Panc1 (cell line): ENCODE measurements at regions not wholly inside any gene's neighbourhood (a gene's known extent, or its start where the extent isn't known, plus 50 kb on each side); places are given as distances from the start of the nearest gene placed in this dataset.

Experiments used
- ATAC-seq: fragments of 200-7000 bp; cut with Tn5 transposase; 2 replicates; pipeline ENCODE4 v1.9.1; 2020; ENCODE audit warnings: mild to moderate bottlenecking, moderate library complexity
- BruUV-seq: library from RNA; stranded (reverse); fragments of 400-500 nt; replicated peaks from 2 replicates; lab custom pipeline; 2021; lab: Mats Ljungman, UMichigan
- CTCF ChIA-PET: fragments of 300-600 bp; sonication (Branson Sonifier 250); formaldehyde crosslinking; loops from one replicate; lab custom pipeline; 2022; ENCODE audit warnings: antibody characterized with exemption; lab: Charles Lee
- POLR2A ChIA-PET: fragments of 300-600 bp; sonication (Branson Sonifier 250); formaldehyde crosslinking; loops from one replicate; lab custom pipeline; 2022; ENCODE audit warnings: antibody characterized with exemption; lab: Charles Lee
- DNase-seq: peaks from one replicate; pipeline ENCODE4 v3.0.0-alpha.2; 2010; ENCODE audit warnings: low read depth, low spot score
- H3K27ac ChIP-seq: 2 replicates; pipeline ENCODE4 v1.5.1; 2011; ENCODE audit warnings: mild to moderate bottlenecking, low read length, inconsistent platforms
- H3K27me3 ChIP-seq: fragments of 200-500 bp; sonication (Bioruptor generic); 2 replicates; pipeline ENCODE4 v1.6.0; 2014; ENCODE audit warnings: low read length, inconsistent platforms; ENCODE audit not compliant: control insufficient read depth, insufficient read depth
- H3K36me3 ChIP-seq: fragments of 200-500 bp; sonication (Bioruptor generic); 2 replicates; pipeline ENCODE4 v1.5.1; 2014; ENCODE audit warnings: inconsistent platforms, mild to moderate bottlenecking, low read length, moderate library complexity; ENCODE audit not compliant: control insufficient read depth, insufficient read depth
- H3K4me1 ChIP-seq: 2 replicates; pipeline ENCODE4 v1.5.1; 2011; ENCODE audit warnings: inconsistent platforms, mild to moderate bottlenecking, low read length, moderate library complexity; ENCODE audit not compliant: control insufficient read depth, insufficient read depth
- H3K4me3 ChIP-seq, 2 experiments: 2 replicates each; pipeline ENCODE4 v1.5.1; 2011 to 2012; ENCODE audit warnings: low read depth in 2 of 2, low read length in 2 of 2, mild to moderate bottlenecking in 2 of 2, inconsistent platforms in 1 of 2, moderate library complexity in 1 of 2
- H3K9me3 ChIP-seq: fragments of 200-500 bp; sonication (Bioruptor generic); 2 replicates; pipeline ENCODE4 v1.5.1; 2014; ENCODE audit warnings: low read depth, mild to moderate bottlenecking, inconsistent platforms, low read length, moderate library complexity; ENCODE audit not compliant: control insufficient read depth, insufficient read depth
- CTCF ChIP-seq: fragments of 450-650 bp; IDR thresholded peaks from 2 replicates; pipeline ENCODE4 v1.5.1; 2017; ENCODE audit warnings: mild to moderate bottlenecking
- POLR2AphosphoS5 ChIP-seq: IDR thresholded peaks from 2 replicates; pipeline ENCODE4 v1.6.1; 2012; ENCODE audit warnings: mild to moderate bottlenecking, low read depth, low read length, moderate library complexity
- REST ChIP-seq, 2 experiments: IDR thresholded peaks; 2 replicates each; pipeline ENCODE4 v1.6.1; 2011 to 2012; ENCODE audit warnings: low read depth in 2 of 2, control low read depth in 1 of 2, low read length in 1 of 2, mild to moderate bottlenecking in 1 of 2, moderate library complexity in 1 of 2; ENCODE audit not compliant: insufficient read depth in 1 of 2
- SIN3A ChIP-seq: IDR thresholded peaks from 2 replicates; pipeline ENCODE4 v1.6.1; 2012; ENCODE audit warnings: low read depth, mild to moderate bottlenecking, low read length, moderate library complexity, borderline replicate concordance; ENCODE audit not compliant: insufficient read depth
- TCF7L2 ChIP-seq: IDR thresholded peaks from 2 replicates; pipeline ENCODE4 v1.6.1; 2011; ENCODE audit warnings: mild to moderate bottlenecking, low read depth, low read length, inconsistent platforms
- in situ Hi-C: cut with HindIII; loops from 2 replicates; pipeline ENCODE4 v1.10.0; 2016; ENCODE audit warnings: low sequenced_read_pairs, low pct_unique_long_range_greater_than_20kb
- intact Hi-C: fragments of 100-400 bp; cut with micrococcal nuclease; formaldehyde crosslinking; loops from one replicate; pipeline ENCODE4 v1.10.0; 2022; ENCODE audit not compliant: unreplicated experiment

- in situ Hi-C loops (no loop called here), intact Hi-C loops (no loop called here)
- Histone ChIP-seq H3K4me1 (no peaks in the 10 kb centered on the region), H3K4me3 (no peak overlapping the region), H3K27ac (no peak overlapping the region), H3K36me3 (no peaks in the 10 kb centered on the region), H3K27me3 (no peaks in the 10 kb centered on the region), H3K9me3 (no peaks in the 10 kb centered on the region)
- no TSS peak for BruUV-seq
- no peak for TF ChIP-seq POLR2AphosphoS5
- DNase-seq, result no peak
- no peak for ATAC-seq
- ChIA-PET POLR2A (no interaction called here), CTCF (no interaction called here)
Measured at GRCh38 chr6:18978337-18979128, 591.4 kb downstream of the RNF144B start.

- ChIA-PET POLR2A (no interaction called here), CTCF (no interaction called here)
- BruUV-seq, result no TSS peak
- Histone ChIP-seq H3K4me3 (no peak overlapping the region), H3K27me3 (no peaks in the 10 kb centered on the region), H3K9me3 (no peaks in the 10 kb centered on the region), H3K27ac (no peak overlapping the region), H3K36me3 (no peaks in the 10 kb centered on the region), H3K4me1 (no peaks in the 10 kb centered on the region)
- in situ Hi-C loops (no loop called here), intact Hi-C loops (no loop called here)
- no peak for DNase-seq
- ATAC-seq, result no peak
- TF ChIP-seq SIN3A (no peak), TCF7L2 (no peak), POLR2AphosphoS5 (no peak), REST (IDR thresholded peaks at IDR 0.05; ENCODE audit: insufficient read depth in 1 of 2, low read depth in 2 of 2, low read length in 1 of 2) (no peak), CTCF (no peak)
Measured at GRCh38 chr6:18985061-18985460, 597.9 kb downstream of the RNF144B start.

DNA sequence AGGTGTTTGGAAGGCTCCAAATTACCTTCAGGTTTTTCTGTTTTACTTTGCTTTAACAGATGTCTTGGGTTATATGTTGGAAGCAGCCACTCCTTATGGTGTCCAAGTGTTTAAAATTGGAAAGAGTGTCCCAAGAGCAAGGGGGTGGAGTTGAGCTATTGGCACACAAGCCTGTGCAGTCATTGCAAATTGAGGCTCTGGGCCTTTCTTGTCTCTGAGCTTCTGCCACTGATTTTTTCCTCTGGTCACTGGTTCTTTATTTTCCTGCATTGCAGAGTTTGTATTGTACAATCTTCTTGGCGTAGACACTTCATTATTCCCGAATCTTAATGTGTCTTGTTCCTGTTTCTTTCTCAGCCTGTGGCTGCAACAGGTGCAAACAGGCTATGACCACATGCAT lies 598.8 kb downstream of the RNF144B start:
- Histone ChIP-seq H3K4me1 (no peaks in the 10 kb centered on the region), H3K27me3 (no peaks in the 10 kb centered on the region), H3K36me3 (no peaks in the 10 kb centered on the region), H3K27ac (no peak overlapping the region), H3K9me3 (no peaks in the 10 kb centered on the region), H3K4me3 (no peak overlapping the region)
- TF ChIP-seq SIN3A (no peak), POLR2AphosphoS5 (no peak), REST (IDR thresholded peaks at IDR 0.05; ENCODE audit: insufficient read depth in 1 of 2, low read depth in 2 of 2, low read length in 1 of 2) (no peak), TCF7L2 (no peak), CTCF (no peak)
- ChIA-PET CTCF (no interaction called here), POLR2A (no interaction called here)
- ATAC-seq, result no peak
- intact Hi-C loops, result no loop called here
- BruUV-seq, result no TSS peak
- in situ Hi-C loops, result no loop called here
- DNase-seq, result no peak
